ENCODE measurements at regions not wholly inside any gene's neighbourhood (a gene's known extent, or its start where the extent isn't known, plus 50 kb on each side); places are given as distances from the start of the nearest gene placed in this dataset.

DNA sequence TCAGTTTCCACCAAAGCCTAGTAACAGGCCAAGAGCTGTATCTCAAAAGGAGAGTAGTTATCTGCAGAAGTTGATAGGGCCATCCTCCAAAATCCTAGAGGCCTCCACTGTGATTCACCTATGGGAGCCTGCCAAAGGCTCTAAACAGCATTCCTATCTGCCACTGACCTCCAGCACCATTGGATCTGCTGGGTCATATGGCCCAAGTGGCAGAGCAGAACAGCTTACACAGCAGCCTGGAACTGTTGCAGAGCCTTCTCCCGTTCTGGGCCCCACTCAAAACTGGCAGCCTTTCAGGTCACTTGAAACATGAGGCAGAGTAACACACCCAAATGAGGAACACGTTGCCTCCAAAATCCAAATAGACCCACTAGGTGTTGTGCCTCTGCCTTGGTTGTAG lies 345.2 kb upstream of the RND3 start:
- no peak for TF ChIP-seq EZH2 (IDR thresholded peaks at IDR 0.05; ENCODE audit: low read depth, unreplicated experiment)
- TF ChIP-seq, protein P1, sequence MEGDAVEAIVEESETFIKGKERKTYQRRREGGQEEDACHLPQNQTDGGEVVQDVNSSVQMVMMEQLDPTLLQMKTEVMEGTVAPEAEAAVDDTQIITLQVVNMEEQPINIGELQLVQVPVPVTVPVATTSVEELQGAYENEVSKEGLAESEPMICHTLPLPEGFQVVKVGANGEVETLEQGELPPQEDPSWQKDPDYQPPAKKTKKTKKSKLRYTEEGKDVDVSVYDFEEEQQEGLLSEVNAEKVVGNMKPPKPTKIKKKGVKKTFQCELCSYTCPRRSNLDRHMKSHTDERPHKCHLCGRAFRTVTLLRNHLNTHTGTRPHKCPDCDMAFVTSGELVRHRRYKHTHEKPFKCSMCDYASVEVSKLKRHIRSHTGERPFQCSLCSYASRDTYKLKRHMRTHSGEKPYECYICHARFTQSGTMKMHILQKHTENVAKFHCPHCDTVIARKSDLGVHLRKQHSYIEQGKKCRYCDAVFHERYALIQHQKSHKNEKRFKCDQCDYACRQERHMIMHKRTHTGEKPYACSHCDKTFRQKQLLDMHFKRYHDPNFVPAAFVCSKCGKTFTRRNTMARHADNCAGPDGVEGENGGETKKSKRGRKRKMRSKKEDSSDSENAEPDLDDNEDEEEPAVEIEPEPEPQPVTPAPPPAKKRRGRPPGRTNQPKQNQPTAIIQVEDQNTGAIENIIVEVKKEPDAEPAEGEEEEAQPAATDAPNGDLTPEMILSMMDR (conservative IDR thresholded peaks at IDR 0.05; ENCODE audit: low read depth in 2 of 2): no peak
- no peak for TF ChIP-seq POLR2AphosphoS5 (IDR thresholded peaks at IDR 0.05; ENCODE audit: low read depth)
- TF ChIP-seq JUNB (IDR thresholded peaks at IDR 0.05; ENCODE audit: unreplicated experiment): no peak
- TF ChIP-seq, protein P2, sequence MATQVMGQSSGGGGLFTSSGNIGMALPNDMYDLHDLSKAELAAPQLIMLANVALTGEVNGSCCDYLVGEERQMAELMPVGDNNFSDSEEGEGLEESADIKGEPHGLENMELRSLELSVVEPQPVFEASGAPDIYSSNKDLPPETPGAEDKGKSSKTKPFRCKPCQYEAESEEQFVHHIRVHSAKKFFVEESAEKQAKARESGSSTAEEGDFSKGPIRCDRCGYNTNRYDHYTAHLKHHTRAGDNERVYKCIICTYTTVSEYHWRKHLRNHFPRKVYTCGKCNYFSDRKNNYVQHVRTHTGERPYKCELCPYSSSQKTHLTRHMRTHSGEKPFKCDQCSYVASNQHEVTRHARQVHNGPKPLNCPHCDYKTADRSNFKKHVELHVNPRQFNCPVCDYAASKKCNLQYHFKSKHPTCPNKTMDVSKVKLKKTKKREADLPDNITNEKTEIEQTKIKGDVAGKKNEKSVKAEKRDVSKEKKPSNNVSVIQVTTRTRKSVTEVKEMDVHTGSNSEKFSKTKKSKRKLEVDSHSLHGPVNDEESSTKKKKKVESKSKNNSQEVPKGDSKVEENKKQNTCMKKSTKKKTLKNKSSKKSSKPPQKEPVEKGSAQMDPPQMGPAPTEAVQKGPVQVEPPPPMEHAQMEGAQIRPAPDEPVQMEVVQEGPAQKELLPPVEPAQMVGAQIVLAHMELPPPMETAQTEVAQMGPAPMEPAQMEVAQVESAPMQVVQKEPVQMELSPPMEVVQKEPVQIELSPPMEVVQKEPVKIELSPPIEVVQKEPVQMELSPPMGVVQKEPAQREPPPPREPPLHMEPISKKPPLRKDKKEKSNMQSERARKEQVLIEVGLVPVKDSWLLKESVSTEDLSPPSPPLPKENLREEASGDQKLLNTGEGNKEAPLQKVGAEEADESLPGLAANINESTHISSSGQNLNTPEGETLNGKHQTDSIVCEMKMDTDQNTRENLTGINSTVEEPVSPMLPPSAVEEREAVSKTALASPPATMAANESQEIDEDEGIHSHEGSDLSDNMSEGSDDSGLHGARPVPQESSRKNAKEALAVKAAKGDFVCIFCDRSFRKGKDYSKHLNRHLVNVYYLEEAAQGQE (IDR thresholded peaks at IDR 0.05; ENCODE audit: unreplicated experiment): no peak
- TF ChIP-seq EZH2phosphoT487 (IDR thresholded peaks at IDR 0.05; ENCODE audit: unreplicated experiment): no peak
- no peak for TF ChIP-seq CREB1 (CRISPR knock-in tag; IDR thresholded peaks at IDR 0.05; ENCODE audit: low read depth)
- TF ChIP-seq ZNF331 (CRISPR knock-in tag; IDR thresholded peaks at IDR 0.05; ENCODE audit: low read depth): no peak

Data from GM23338 (cell line).